Activated naive CD4-positive, alpha-beta T cell treated with anti-CD3 and anti-CD28 coated beads, Interleukin-2, amount 50 U/mL, for 16 hours (primary cell): ENCODE measurements at regions not wholly inside any gene's neighbourhood (a gene's known extent, or its start where the extent isn't known, plus 50 kb on each side); places are given as distances from the start of the nearest gene placed in this dataset.
"Not testable (repeated sequence)": the region's sequence is repeated elsewhere in the genome, so short reads cannot be mapped to it uniquely, and the experiment has no call there.

ENCODE experiments used
- DNase-seq: peaks from one replicate; pipeline ENCODE4 v3.0.0-alpha.2; 2020

- DNase-seq = no peak
These were observed 290.7 kb upstream of the CTNNB1 start for GRCh38 chr3:40908612-40909011.

- DNase-seq = no peak
These were observed 288.0 kb upstream of the CTNNB1 start for GRCh38 chr3:40911264-40911663.

- no peak for DNase-seq
These were observed 287.4 kb upstream of the CTNNB1 start for GRCh38 chr3:40911928-40912327.

GRCh38 chr3:40912461-40912860 lies 286.8 kb upstream of the CTNNB1 start:
- DNase-seq = no peak

- no peak for DNase-seq
These were observed 286.1 kb upstream of the CTNNB1 start for GRCh38 chr3:40913192-40913591.

GRCh38 chr3:40913641-40914040 lies 285.7 kb upstream of the CTNNB1 start:
- DNase-seq = no peak

- DNase-seq = no peak
These were observed 284.8 kb upstream of the CTNNB1 start for GRCh38 chr3:40914475-40914874.

- no peak for DNase-seq
These were observed 283.9 kb upstream of the CTNNB1 start for GRCh38 chr3:40915346-40915865.

GRCh38 chr3:40920041-40920440 lies 279.3 kb upstream of the CTNNB1 start:
- no peak for DNase-seq

GRCh38 chr3:40921251-40921650 lies 278.1 kb upstream of the CTNNB1 start:
- DNase-seq = no peak

GRCh38 chr3:40923143-40923542 lies 276.2 kb upstream of the CTNNB1 start:
- DNase-seq = no peak

GRCh38 chr3:40923651-40924050 lies 275.7 kb upstream of the CTNNB1 start:
- no peak for DNase-seq

- no peak for DNase-seq
These were observed 274.7 kb upstream of the CTNNB1 start for GRCh38 chr3:40924559-40925141.

GRCh38 chr3:40925231-40925630 lies 274.1 kb upstream of the CTNNB1 start:
- DNase-seq = no peak

GRCh38 chr3:40930131-40930538 lies 269.2 kb upstream of the CTNNB1 start:
- no peak for DNase-seq

- no peak for DNase-seq
These were observed 268.5 kb upstream of the CTNNB1 start for GRCh38 chr3:40930756-40931155.

GRCh38 chr3:40938591-40938990 lies 260.7 kb upstream of the CTNNB1 start:
- DNase-seq = no peak

GRCh38 chr3:40939030-40939740 lies 260.1 kb upstream of the CTNNB1 start:
- DNase-seq = no peak

GRCh38 chr3:40939741-40940130 lies 259.6 kb upstream of the CTNNB1 start:
- DNase-seq = no peak

- no peak for DNase-seq
These were observed 258.7 kb upstream of the CTNNB1 start for GRCh38 chr3:40940651-40941050.

- DNase-seq = not testable (repeated sequence)
These were observed 252.3 kb upstream of the CTNNB1 start for GRCh38 chr3:40947022-40947421.

GRCh38 chr3:40949347-40949746 lies 250.0 kb upstream of the CTNNB1 start:
- not testable (repeated sequence) for DNase-seq

- no peak for DNase-seq
These were observed 247.7 kb upstream of the CTNNB1 start for GRCh38 chr3:40951636-40952035.

- no peak for DNase-seq
These were observed 238.0 kb upstream of the CTNNB1 start for GRCh38 chr3:40961104-40961857.
